Peyer's patch (tissue), 4 donors: ENCODE measurements at regions not wholly inside any gene's neighbourhood (a gene's known extent, or its start where the extent isn't known, plus 50 kb on each side); places are given as distances from the start of the nearest gene placed in this dataset.

ENCODE experiments used
- POLR2A ChIP-seq, 2 donors: fragments of 450-650 bp; IDR thresholded peaks; one replicate each; pipeline ENCODE4 v1.5.1; 2017; ENCODE audit warnings: antibody characterized with exemption in 2 of 2, mild to moderate bottlenecking in 2 of 2, moderate library complexity in 2 of 2
- TF ChIP-seq, protein P1 (sequence below), 6 experiments: fragments of 450-650 bp in 4 of 6; fragments of 200-600 bp in 2 of 6; sonication (generic) in 1 of 6; IDR thresholded peaks; one replicate each; pipeline ENCODE4 v1.5.1; 2017 to 2019; ENCODE audit warnings: antibody characterized with exemption in 6 of 6, mild to moderate bottlenecking in 3 of 6, moderate library complexity in 1 of 6

GRCh38 chr13:50576156-50576555, 267.3 kb downstream of the DLEU7 start:
- TF ChIP-seq, protein P1, sequence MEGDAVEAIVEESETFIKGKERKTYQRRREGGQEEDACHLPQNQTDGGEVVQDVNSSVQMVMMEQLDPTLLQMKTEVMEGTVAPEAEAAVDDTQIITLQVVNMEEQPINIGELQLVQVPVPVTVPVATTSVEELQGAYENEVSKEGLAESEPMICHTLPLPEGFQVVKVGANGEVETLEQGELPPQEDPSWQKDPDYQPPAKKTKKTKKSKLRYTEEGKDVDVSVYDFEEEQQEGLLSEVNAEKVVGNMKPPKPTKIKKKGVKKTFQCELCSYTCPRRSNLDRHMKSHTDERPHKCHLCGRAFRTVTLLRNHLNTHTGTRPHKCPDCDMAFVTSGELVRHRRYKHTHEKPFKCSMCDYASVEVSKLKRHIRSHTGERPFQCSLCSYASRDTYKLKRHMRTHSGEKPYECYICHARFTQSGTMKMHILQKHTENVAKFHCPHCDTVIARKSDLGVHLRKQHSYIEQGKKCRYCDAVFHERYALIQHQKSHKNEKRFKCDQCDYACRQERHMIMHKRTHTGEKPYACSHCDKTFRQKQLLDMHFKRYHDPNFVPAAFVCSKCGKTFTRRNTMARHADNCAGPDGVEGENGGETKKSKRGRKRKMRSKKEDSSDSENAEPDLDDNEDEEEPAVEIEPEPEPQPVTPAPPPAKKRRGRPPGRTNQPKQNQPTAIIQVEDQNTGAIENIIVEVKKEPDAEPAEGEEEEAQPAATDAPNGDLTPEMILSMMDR (IDR thresholded peaks at IDR 0.05), result no peak
- no peak for TF ChIP-seq POLR2A (IDR thresholded peaks at IDR 0.05)
